Right atrium auricular region (tissue), 2 donors: ENCODE measurements at regions not wholly inside any gene's neighbourhood (a gene's known extent, or its start where the extent isn't known, plus 50 kb on each side); places are given as distances from the start of the nearest gene placed in this dataset.

ENCODE experiments used
- DNase-seq: peaks from one replicate; pipeline ENCODE4 v3.0.0-alpha.2; 2019; ENCODE audit warnings: low spot score
- H3K27ac ChIP-seq, 2 donors: fragments of 200-600 bp; sonication (generic); 1 replicate in 1 of 2; 2 replicates in 1 of 2; pipeline ENCODE4 v1.5.1; 2016 to 2019
- H3K27me3 ChIP-seq, 2 donors: fragments of 200-600 bp; sonication (generic); one replicate each; pipeline versions ENCODE4 v1.5.1 to v1.6.0; 2017 to 2019
- H3K36me3 ChIP-seq: fragments of 200-600 bp; sonication (generic); one replicate; pipeline ENCODE4 v1.5.1; 2016
- H3K4me1 ChIP-seq, 2 donors: fragments of 200-600 bp; sonication (generic); one replicate each; pipeline versions ENCODE4 v1.5.1 to v1.6.0; 2017 to 2019
- H3K4me3 ChIP-seq, 2 donors: fragments of 200-600 bp; sonication (generic); 1 replicate in 1 of 2; 2 replicates in 1 of 2; pipeline ENCODE4 v1.5.1; 2017 to 2019; ENCODE audit warnings: mild to moderate bottlenecking in 1 of 2, moderate library complexity in 1 of 2
- H3K9me3 ChIP-seq, 2 donors: fragments of 200-600 bp; sonication (generic); one replicate each; pipeline ENCODE4 v1.5.1; 2019
- TF ChIP-seq, protein P1 (sequence below), 2 donors: fragments of 200-600 bp; sonication (generic); IDR thresholded peaks; one replicate each; pipeline ENCODE4 v1.5.1; 2019; ENCODE audit warnings: antibody characterized with exemption in 2 of 2

DNA sequence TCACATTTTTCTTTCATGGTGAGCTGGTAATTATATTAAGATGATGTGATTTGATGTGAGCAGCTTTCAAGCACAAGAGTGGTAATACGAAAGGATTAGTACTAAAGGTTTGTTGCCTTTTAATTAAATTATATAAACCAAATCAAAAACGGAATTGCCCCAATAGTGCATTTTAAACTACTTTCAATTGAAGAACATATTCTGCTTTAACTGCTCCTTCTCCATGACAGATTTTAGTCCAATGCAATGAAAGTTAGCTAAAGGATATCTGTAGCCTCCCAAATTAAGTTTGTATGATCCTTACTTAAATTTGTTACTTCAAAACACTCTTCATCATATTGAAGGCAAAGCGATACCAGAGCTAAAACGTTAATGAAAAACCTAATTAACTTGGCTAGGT lies 447.1 kb upstream of the AMOT start:
- no peaks in the 10 kb centered on the region for H3K36me3 ChIP-seq
- H3K4me1 ChIP-seq = no peaks in the 10 kb centered on the region
- TF ChIP-seq, protein P1, sequence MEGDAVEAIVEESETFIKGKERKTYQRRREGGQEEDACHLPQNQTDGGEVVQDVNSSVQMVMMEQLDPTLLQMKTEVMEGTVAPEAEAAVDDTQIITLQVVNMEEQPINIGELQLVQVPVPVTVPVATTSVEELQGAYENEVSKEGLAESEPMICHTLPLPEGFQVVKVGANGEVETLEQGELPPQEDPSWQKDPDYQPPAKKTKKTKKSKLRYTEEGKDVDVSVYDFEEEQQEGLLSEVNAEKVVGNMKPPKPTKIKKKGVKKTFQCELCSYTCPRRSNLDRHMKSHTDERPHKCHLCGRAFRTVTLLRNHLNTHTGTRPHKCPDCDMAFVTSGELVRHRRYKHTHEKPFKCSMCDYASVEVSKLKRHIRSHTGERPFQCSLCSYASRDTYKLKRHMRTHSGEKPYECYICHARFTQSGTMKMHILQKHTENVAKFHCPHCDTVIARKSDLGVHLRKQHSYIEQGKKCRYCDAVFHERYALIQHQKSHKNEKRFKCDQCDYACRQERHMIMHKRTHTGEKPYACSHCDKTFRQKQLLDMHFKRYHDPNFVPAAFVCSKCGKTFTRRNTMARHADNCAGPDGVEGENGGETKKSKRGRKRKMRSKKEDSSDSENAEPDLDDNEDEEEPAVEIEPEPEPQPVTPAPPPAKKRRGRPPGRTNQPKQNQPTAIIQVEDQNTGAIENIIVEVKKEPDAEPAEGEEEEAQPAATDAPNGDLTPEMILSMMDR (IDR thresholded peaks at IDR 0.05) = no peak
- H3K27ac ChIP-seq = no peak overlapping the region
- H3K9me3 ChIP-seq = no peaks in the 10 kb centered on the region
- no peaks in the 10 kb centered on the region for H3K27me3 ChIP-seq
- DNase-seq = no peak
- no peak overlapping the region for H3K4me3 ChIP-seq

DNA sequence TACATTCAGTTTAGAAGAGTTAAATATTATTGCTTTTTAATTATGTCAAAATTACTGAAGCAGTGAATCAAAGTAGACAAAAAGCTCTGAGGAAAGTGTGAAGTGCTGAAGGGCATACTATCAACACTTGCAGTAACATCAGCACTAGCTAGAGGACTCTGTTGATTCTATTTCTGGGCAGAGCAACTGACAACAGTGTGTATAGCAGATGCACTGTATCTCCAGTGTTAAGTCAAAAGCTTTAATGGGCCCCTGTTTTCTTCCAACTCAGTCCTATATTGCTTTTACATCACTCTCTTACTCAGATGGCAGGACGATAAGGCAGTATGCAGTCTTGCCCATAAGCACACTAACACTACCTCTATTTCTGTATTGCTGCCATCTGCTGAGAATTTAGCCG lies 435.2 kb upstream of the AMOT start:
- Histone ChIP-seq H3K27ac (no peak overlapping the region), H3K4me1 (no peaks in the 10 kb centered on the region), H3K36me3 (no peaks in the 10 kb centered on the region), H3K9me3 (no peaks in the 10 kb centered on the region), H3K4me3 (no peak overlapping the region), H3K27me3 (no peaks in the 10 kb centered on the region)
- DNase-seq = no peak
- TF ChIP-seq, protein P1 (IDR thresholded peaks at IDR 0.05) = no peak

DNA sequence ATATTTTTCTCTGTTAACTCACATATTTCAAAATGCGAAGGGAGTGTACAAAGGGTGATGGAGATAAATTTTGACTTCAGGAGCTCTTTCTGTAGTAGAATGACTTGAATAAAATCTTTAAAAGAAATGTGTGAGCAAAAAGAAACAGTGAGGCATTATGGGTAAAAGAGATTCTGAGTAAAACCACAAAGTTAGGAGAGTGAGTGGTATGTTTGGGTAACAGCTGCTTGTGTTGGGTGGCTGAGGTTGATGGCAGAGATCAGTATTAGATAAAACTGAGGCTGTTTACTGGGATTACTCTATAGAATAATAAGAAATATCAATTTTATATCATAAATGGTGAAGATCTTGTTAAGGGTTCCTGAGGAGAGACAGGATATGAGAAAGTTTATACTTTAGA lies 434.2 kb upstream of the AMOT start:
- Histone ChIP-seq H3K27ac (no peak overlapping the region), H3K27me3 (no peaks in the 10 kb centered on the region), H3K4me3 (no peak overlapping the region), H3K4me1 (no peaks in the 10 kb centered on the region), H3K9me3 (no peaks in the 10 kb centered on the region), H3K36me3 (no peaks in the 10 kb centered on the region)
- no peak for DNase-seq
- TF ChIP-seq, protein P1 (IDR thresholded peaks at IDR 0.05) = no peak

DNA sequence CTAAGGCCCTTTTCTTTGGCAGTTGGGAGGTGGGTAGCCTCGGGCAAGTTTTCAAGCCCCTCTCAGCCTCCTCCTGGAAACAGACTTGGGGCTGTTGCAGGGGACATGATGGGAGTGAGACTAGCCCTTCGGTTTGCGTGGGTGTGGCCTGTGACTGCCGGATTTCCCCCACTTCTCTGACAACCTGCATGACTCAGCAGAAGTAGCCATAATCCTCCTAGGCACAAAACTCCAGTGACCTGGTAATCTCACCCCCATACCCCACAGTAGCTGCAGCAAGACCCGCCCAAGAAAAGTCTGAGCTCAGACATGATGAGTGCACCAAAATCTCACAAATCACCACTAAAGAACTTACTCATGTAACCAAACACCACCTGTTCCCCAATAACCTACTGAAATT lies 433.7 kb upstream of the AMOT start:
- no peaks in the 10 kb centered on the region for H3K4me1 ChIP-seq
- no peaks in the 10 kb centered on the region for H3K9me3 ChIP-seq
- no peaks in the 10 kb centered on the region for H3K36me3 ChIP-seq
- no peak for DNase-seq
- no peak overlapping the region for H3K27ac ChIP-seq
- no peak overlapping the region for H3K4me3 ChIP-seq
- H3K27me3 ChIP-seq = no peaks in the 10 kb centered on the region
- TF ChIP-seq, protein P1 (IDR thresholded peaks at IDR 0.05) = no peak

DNA sequence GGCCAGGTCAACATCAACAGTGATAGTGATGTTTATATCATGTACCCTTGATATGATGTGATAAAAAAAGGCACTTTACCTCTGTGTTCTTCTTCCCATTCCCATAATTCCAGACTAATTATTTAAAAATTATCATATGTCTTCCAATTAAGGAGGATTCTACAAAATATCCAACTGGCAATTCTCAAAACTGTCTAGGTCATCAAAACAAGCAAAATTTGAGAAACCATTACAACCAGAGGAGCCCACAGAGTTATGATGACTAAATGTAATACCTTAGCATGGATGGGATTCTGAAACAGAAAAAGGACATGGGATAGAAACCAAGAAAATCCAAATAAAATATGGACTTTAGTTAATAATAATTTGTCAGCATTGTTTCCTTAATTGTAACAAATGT lies 428.6 kb upstream of the AMOT start:
- Histone ChIP-seq H3K27ac (no peak overlapping the region), H3K4me1 (no peaks in the 10 kb centered on the region), H3K36me3 (no peaks in the 10 kb centered on the region), H3K9me3 (no peaks in the 10 kb centered on the region), H3K4me3 (no peak overlapping the region), H3K27me3 (no peaks in the 10 kb centered on the region)
- no peak for DNase-seq
- TF ChIP-seq, protein P1 (IDR thresholded peaks at IDR 0.05) = no peak

DNA sequence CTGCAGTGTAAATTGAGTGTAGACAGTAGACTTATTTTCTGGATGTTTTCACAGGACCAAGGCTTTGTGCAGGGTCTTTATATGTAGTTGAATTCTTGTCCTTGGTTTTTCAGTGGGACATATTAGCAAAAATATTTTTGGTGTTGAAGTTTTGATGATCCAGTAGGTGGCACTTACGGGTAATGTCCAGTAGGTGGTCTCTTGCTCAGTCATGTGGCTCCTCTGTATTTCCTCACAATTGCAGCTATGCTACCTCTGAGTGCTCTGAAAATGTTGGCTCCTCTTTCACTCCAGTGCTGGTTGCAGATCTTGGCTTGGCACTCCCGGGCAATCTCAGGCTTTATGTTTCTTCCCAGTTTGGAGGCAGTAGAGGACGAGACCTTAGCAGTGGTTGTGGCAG lies 419.8 kb upstream of the AMOT start:
- TF ChIP-seq, protein P1 (IDR thresholded peaks at IDR 0.05) = no peak
- H3K27ac ChIP-seq = no peak overlapping the region
- no peaks in the 10 kb centered on the region for H3K36me3 ChIP-seq
- no peaks in the 10 kb centered on the region for H3K4me1 ChIP-seq
- H3K4me3 ChIP-seq = no peak overlapping the region
- no peaks in the 10 kb centered on the region for H3K27me3 ChIP-seq
- no peak for DNase-seq
- no peaks in the 10 kb centered on the region for H3K9me3 ChIP-seq
